GM19397 (cell line): ENCODE measurements at regions not wholly inside any gene's neighbourhood (a gene's known extent, or its start where the extent isn't known, plus 50 kb on each side); places are given as distances from the start of the nearest gene placed in this dataset.
"Not testable (repeated sequence)": the region's sequence is repeated elsewhere in the genome, so short reads cannot be mapped to it uniquely, and the experiment has no call there.

Source experiments
- ATAC-seq: cut with Tn5 transposase; IDR thresholded peaks from one replicate; pipeline ENCODE4 v1.9.1; 2021; ENCODE audit warnings: mild to moderate bottlenecking, moderate library complexity; ENCODE audit not compliant: unreplicated experiment

DNA sequence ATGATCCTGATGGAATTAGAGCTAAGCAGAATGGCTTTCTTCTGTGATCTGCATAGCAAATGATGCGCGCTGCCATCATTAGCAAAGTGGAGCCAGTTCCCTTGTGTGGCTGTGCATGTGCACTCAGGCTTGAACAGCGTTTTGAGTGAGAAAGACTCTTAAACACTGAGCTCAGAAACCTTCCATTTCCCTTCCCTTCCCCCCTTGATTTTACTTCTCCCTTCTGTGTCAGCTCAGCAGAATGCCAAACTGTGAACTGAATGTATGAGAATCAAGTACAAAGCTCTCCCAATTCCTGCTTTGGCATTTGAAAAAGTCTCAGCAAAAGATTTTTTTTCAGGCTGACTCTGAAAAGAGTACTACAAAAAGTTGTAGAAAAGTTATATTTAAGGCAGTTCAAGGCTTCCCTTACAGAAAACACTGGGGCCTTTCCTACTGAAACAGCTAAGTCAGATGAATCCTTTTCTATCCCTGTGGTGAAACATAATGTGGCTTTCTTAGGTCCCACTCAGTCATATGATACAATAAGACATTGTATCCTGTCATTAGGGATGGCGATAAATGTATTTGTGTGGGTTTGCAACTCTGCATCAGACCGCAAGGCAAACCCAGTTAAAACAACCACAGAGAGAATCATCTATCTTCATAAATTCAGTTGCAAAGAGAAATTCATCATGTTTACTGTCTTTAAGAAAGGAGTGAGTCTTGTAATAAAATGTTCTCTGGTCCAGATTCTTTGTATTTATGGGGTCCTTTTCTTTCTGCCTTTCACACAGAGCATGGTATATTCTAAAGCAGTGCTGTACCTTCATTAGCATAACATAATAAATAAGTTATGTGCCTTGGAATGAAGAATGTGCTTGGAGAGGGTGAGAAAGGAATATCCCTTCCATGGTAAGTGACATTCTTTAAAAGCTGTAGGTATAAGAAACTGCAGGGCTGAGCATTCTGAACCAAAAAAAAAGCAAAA is 222.6 kb downstream of the CAAP1 start:
- ATAC-seq: no peak

DNA sequence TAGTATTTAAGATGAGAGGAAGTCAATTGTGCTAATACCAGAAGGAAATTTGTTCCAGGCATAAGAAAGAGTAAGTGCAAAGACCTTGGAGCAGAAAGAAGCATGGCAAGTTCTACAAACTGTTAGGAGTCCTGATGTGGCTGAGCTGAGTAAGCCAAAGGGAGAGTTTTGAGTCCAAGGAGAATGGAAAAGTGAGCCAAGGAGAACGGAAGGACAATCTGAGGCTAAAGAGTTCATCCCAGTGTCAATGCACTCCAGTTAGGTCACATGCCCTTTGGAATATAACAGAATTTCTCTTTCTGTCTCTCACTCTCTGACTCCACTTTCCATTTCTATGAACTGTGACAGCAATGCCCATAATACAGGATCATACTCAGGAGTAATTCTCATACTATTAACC is 224.7 kb downstream of the CAAP1 start:
- ATAC-seq: no peak

DNA sequence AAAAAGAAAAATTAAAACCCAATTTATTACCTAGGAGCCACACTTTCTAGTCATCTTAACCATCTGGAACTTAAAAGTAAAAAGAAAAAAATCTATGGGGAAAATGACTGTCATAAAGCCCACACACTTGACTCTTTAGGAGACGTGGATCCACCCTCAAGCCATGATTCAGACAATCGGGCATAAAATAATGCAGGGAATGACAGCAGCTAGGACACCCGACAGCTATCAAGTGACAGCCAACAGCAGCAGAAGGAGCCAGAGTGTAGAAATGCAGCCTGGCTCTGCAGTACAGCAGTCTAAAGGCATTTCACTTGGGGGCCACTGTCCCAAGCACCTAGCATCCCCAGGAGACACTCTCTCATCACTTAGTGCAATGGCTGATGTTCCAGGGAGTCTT is 226.9 kb downstream of the CAAP1 start:
- ATAC-seq: no peak

DNA sequence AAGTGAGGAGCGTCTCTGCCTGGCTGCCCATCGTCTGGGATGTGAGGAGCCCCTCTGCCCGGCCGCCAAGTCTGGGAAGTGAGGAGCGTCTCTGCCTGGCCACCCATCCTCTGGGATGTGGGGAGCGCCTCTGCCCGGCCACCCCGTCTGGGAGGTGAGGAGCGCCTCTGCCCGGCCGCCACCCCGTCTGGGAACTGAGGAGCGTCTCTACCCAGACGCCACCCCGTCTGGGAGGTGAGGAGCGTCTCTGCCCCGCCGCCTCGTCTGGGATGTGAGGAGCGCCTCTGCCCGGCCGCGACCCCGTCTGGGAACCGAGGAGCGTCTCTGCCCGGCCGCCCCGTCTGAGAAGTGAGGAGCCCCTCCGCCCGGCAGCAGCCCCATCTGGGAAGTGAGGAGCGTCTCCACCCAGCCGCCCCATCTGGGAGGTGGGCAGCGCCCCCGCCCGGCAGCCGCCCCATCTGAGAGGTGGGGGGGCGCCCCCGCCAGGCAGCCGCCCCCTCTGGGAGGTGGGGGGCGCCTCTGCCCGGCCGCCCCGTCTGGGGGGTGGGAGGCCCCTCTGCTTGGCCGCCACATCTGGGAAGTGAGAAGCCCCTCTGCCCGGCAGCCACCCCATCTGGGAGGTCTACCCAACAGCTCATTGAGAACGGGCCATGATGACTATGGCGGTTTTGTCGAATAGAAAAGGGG is 228.4 kb downstream of the CAAP1 start:
- ATAC-seq: not testable (repeated sequence)

DNA sequence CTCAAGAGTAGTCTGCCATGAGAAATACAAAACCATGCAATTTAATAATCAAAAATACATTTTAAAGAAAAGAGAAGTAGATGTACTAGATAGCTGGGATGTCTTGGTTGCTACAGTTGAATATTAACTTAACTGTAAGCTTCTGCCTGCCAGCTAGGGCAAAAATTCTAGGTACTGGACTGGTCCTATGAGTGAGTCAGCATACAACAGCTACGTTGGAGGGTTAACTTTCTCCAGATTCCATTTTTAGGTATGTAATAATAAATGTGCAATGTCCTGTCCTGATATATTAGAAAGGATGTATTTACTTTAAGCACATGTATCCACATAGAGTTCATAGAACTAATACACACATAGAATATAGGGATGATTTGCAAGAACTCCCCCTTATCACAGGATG is 230.1 kb downstream of the CAAP1 start:
- ATAC-seq: no peak

DNA sequence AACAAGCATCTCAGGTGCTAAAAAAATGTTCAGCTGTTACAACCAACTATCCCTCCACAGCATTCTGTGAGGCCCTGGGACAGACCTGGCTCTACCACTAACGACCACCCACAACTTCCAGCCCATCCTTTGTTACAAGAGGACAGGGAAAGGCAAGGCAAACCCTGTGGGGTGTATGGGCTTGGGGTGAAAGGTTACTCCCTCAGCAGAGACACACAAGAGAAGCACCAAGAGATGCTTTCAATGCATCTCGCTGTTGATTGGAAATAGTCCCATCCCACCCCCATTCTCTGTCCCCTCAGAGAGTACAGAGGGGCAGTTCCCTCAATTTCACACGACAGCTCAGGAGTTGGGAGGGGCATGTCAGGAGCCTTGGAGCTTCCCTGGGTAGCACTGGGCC is 234.1 kb downstream of the CAAP1 start:
- no peak for ATAC-seq

DNA sequence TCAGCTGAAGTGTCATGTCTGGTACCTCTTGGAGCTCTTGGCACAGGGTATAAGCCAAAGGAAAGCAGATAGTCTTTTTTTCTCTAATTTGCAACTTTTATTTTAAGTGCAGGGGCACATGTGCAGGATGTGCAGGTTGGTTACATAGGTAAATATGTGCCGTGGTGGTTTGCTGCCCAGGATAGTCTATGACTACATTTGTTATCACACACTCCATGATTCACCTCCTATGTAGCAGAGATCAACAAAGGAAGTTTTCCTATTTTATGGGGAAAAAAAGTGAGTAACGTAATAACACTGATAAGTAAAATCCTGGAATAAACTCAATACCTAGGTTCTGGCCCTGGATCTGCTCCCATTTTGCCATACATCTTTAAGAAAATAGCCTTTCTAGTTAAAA is 234.6 kb downstream of the CAAP1 start:
- ATAC-seq: no peak

DNA sequence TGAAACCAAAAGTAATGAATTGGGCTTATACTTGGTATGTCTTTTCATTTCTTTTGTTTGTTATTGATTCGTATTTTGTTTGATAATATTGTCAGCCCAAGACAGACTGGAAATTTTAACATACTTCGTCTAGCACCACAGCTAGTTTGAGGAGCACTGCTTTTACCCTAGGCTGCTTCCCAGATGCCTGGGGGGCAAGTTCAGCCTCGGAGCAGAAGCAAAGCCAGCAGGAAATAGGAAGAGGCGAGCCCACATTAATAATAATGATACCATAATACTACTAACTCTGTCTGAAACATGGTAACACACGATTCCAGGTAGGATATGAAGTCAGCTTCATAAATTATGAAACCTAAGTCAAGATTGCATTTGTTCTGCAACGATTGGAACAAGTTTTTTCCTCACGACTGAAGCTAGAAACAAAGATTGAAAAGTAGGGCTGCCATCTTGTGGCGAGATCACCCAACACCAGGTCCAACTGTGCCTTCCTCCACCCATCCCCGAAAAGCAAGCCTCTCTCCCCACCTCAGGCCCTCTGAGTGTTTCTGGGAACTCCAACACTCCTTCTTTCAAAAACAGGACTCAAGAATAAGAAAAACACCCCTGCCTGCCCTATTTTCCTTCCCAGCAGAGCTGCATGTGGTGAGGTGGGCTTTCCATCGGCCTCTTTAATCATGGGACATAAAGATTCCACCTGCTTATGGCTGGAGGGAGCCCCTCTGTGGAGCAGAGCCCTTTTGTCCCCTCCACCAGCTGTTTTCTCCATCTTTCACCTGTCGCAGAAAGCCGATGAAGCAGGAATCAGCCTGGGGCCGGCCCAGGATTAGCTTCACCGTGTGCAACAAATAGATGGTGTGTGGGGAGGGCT is 236.4 kb downstream of the CAAP1 start:
- ATAC-seq: no peak

DNA sequence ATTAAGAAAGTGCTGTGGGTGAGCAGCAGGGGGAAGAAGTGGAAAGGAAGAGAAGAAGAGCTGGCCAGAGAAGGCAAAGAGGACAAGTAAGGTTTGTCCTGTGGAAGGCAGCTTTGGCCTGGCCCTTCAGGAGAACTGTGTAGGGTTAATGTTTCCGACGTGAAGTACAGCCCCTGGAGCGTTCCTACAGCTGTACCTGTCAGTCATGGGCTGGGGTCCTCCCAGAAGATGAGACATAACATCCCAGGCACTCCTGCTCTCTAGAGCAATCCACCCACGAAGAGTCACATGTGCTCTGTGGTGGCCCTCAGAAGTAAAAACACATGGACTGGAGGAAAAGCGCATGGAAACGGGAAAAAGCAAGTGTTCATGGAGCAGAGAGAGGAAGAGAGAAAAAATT is 237.4 kb downstream of the CAAP1 start:
- no peak for ATAC-seq

DNA sequence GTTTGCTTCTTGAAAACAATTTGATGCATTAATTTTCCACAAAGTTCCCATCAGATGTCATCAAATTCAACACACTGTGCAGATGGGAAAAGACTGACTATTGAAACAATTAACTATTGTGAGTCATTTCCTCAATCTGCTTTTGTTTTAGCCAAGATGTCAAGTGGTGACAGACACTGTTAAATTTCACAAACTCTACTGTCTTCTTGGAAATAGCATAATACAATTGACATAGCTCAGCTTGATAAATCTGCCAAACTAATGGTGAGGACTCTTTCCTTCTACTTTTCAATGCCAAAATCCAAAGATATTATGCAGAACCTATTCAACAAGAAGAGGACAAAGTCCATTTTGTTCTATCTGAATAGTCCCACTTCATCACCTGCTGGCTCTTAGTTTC is 242.3 kb downstream of the CAAP1 start:
- no peak for ATAC-seq

DNA sequence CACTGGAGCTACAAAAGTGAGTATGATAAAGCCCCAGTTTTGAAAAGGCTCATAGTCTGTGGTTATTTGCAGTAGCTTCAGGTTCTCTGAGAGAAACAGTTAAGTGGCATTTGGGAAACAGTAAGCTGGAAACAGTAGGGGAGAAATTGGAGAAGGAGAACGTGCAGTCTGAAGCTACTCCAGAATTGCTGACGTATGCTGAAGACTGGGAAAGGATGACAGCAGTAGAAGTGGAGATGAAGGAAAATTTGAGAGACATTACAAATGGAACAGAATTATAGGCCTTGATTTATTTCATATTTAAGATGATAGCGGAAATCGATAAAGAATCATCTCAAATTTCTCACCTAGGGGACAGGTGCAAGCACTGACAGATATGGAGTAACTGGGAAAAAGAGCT is 248.8 kb downstream of the CAAP1 start:
- ATAC-seq: no peak

DNA sequence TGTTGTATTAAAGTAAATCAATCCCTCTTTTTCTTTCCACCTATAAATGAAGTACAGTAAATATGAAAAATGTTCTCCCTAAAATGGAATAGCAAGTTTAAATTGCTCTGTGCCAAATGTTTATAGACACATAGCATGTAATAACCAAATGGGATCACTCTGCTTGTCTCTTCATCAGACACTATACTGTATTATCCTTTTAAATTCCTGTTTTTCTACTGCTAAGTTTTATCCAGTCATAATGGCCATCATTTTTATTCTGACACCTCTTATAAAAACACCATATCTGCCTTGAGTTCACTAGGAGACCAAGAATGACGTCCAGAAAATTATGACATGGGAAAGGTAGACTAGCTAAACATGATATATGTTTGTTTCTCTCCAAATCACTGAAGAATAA is 252.8 kb downstream of the CAAP1 start:
- no peak for ATAC-seq

DNA sequence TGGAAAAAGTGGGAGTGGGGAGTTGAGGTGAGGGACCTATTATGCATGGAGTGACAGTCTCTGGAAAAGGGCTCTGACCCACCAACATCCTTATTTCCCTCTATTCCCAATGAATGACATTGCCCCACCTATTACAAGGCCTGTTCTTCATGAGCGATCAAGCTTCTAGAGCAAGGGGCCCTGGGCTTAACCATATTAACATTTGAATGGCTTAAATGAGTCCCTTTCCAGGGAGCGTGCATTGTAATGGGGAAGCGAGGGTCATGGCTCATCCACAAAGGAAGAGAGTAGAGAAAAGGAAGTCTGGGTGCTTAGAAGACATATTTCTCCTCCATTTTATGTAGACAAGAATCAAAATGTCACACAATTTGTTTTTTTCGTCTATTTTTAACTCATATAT is 255.5 kb downstream of the CAAP1 start:
- ATAC-seq: no peak

DNA sequence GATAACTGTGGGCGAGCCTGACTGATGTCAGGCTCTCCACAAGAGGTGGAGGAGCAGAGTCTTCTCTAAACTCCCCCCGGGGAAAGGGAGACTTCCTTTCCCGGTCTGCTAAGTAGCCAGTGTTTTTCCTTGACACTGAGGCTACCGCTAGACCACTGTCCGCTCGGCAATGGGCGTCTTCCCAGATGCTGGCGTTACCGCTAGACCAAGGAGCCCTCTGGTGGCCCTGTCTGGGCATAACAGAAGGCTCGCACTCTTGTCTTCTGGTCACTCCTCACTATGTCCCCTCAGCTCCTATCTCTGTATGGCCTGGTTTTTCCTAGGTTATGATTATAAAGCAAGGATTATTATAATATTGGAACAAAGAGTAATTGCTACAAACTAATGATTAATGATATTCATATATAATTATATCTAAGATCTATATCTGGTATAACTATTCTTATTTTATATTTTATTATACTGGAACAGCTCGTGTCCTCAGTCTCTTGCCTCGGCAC is 278.7 kb downstream of the CAAP1 start:
- ATAC-seq: not testable (repeated sequence)

DNA sequence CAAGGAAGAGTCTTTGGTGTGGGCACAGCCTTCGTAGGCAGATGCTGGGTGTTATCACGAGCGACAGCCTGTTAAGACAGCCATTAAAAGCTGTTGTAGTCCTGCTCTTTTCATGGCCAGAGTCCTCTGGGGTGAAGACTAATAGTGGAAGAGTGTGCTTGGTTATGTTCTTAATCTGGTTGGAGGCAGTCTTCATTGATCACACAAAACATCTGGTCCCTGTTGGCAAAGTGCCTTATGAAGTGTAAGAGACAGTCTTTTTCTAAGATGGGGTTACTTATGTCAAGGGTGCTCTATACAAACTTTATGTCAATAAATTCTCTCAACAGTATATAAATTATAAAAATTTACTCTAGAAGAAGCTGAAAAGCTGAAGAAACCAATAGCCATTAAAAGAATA is 280.4 kb downstream of the CAAP1 start:
- no peak for ATAC-seq

DNA sequence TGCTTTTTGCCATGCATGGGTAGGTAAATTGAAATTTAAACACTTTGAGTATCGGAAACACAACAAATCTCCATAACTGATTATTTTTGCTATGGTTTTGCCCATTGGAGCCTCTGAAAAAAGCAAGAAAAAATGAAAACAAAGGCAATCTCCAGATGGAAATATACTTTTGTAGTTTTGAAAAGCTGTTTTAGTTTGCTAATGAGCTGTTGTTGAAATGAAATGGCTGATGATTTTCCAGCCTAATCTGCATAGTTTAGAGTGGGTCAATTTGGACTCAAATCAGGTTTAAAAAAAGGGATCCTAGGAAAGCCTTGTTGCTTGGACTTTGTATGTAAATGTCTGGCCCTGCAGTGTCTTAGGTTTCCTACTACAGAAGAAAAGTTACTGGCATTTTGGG is 285.8 kb downstream of the CAAP1 start:
- no peak for ATAC-seq

DNA sequence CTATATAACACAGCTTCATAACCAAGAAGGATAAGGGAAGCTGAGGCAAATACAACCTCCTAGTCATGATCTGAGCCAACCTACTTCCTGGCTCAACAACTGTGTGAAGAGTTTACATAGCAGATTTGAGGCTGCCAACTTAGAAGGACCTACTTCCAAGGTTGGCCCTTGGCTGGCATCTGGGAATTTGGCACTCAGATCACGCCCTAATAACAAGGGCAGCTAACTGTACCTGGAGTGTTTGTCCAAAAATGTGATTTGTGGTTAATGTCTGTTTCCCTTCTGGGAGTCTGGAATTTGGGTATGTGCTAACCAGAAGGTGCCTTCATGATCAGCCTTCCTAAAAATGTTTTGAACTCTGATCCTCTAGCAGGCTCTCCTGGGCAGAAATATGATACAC is 287.2 kb downstream of the CAAP1 start:
- no peak for ATAC-seq

DNA sequence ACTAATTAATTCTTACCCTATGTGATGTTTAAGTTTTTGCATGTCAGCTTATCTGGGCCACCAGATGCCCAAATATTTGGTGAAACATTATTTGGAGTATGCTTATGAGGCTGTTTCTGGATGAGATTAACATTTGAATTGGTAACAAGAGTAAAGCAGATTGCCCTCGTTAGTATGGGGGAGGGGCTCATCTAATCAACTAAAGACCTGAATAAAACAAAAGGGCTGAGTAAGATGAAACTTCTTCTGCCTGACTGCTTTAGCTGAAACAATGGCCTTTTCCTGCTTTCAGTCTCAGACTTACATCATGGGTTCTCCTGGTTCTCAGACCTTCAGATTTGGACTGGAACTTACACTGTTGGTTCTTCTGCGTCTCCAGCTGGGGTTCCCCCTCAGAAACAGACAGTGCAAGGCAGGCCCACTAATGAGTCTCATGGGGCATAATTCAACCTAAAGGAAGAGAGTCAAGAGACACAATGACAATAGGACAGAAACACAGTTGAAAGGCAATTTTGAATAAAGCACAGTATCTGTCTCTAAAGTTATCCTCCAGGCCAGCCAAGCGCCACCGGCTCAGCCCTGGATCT is 288.4 kb downstream of the CAAP1 start:
- no peak for ATAC-seq

DNA sequence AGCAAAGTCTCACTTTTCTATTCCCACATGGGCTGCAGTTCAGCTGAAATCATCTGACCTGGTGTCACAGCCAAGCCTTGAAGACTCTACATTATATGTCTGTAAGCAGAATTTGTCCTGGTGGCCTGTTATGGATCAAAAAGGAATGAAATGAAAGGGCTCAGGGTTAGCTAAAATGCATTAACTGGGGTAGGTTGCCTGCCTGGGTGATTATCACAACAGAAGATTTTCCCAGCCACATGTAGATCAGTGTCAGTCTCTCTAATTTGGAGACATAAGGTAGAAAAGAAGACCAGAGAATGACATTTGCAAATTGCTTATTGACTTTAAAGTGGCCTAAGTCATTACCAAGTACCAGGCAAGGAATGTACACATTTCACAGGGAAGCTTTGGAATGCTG is 289.0 kb downstream of the CAAP1 start:
- no peak for ATAC-seq

DNA sequence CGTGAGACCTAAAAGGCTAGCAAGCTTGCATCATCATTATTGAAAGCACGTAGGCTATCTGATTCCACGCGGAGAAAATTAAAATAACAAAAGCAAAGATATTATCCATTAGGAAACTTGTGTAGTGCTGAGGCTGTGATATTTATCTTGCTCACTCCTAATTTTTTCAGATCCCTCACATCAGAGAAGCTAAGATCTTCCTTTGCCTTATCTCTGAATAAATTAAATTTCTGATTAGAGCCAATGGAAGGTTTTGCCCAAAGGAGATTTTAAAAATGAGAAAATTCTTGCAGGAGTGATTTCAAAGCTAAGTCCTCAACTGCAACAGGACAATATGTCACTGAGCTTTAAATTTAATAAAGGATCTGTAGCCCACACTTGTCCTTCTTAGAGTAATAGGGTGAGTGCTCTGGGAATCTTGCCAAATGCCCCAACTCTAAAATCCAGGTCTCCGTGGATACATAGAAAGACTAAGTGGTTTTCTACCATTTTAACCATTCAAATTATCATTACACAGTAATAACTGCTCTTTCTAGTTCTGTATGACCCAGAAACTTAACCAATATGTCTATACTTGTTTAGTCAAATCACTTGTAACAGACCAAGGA is 295.0 kb downstream of the CAAP1 start:
- ATAC-seq: no peak
